ENCODE measurements at regions not wholly inside any gene's neighbourhood (a gene's known extent, or its start where the extent isn't known, plus 50 kb on each side); places are given as distances from the start of the nearest gene placed in this dataset.
"Not testable (repeated sequence)": the region's sequence is repeated elsewhere in the genome, so short reads cannot be mapped to it uniquely, and the experiment has no call there.

- no peaks in the 10 kb centered on the region for H3K36me3 ChIP-seq (ENCODE audit: control insufficient read depth, insufficient read depth, low read length)
- no peaks in the 10 kb centered on the region for H3K27me3 ChIP-seq (replicated peaks; ENCODE audit: control insufficient read depth, insufficient read depth, low read length)
- no peak for TF ChIP-seq CTCF (IDR thresholded peaks at IDR 0.05; ENCODE audit: insufficient read depth, low read length, poor library complexity, severe bottlenecking)
These were observed 225.4 kb upstream of the GLRA2 start for GRCh38 chrX:14303891-14304290.

GRCh38 chrX:14302561-14302960 lies 226.8 kb upstream of the GLRA2 start:
- H3K36me3 ChIP-seq (ENCODE audit: control insufficient read depth, insufficient read depth, low read length); H3K4me3 ChIP-seq (replicated peaks; ENCODE audit: low read depth, low read length); DNase-seq (ENCODE audit: extremely low read depth, insufficient read length); H3K27me3 ChIP-seq (replicated peaks; ENCODE audit: control insufficient read depth, insufficient read depth, low read length): not testable (repeated sequence)

More at GRCh38 chrX:14303891-14304290, 225.4 kb upstream of the GLRA2 start:
- H3K4me3 ChIP-seq (replicated peaks; ENCODE audit: low read depth, low read length) = no peak overlapping the region
- DNase-seq (ENCODE audit: extremely low read depth, insufficient read length) = no peak

- no peak for DNase-seq (ENCODE audit: extremely low read depth, insufficient read length)
- H3K4me3 ChIP-seq (replicated peaks; ENCODE audit: low read depth, low read length) = no peak overlapping the region
- H3K36me3 ChIP-seq (ENCODE audit: control insufficient read depth, insufficient read depth, low read length) = no peaks in the 10 kb centered on the region
- no peak for TF ChIP-seq CTCF (IDR thresholded peaks at IDR 0.05; ENCODE audit: insufficient read depth, low read length, poor library complexity, severe bottlenecking)
- H3K27me3 ChIP-seq (replicated peaks; ENCODE audit: control insufficient read depth, insufficient read depth, low read length) = no peaks in the 10 kb centered on the region
These were observed 229.0 kb upstream of the GLRA2 start for GRCh38 chrX:14300376-14300775.

- TF ChIP-seq CTCF (IDR thresholded peaks at IDR 0.05; ENCODE audit: insufficient read depth, low read length, poor library complexity, severe bottlenecking) = no peak
- H3K4me3 ChIP-seq (replicated peaks; ENCODE audit: low read depth, low read length) = no peak overlapping the region
- DNase-seq (ENCODE audit: extremely low read depth, insufficient read length) = no peak
These were observed 233.9 kb upstream of the GLRA2 start for GRCh38 chrX:14295426-14295825.

GRCh38 chrX:14291666-14292500 lies 237.5 kb upstream of the GLRA2 start:
- DNase-seq (ENCODE audit: extremely low read depth, insufficient read length) = no peak
- no peak for TF ChIP-seq CTCF (IDR thresholded peaks at IDR 0.05; ENCODE audit: insufficient read depth, low read length, poor library complexity, severe bottlenecking)
- H3K4me3 ChIP-seq (replicated peaks; ENCODE audit: low read depth, low read length) = no peak overlapping the region
- H3K36me3 ChIP-seq (ENCODE audit: control insufficient read depth, insufficient read depth, low read length) = no peaks in the 10 kb centered on the region
- H3K27me3 ChIP-seq (replicated peaks; ENCODE audit: control insufficient read depth, insufficient read depth, low read length) = no peaks in the 10 kb centered on the region

More at GRCh38 chrX:14295426-14295825, 233.9 kb upstream of the GLRA2 start:
- no peaks in the 10 kb centered on the region for H3K36me3 ChIP-seq (ENCODE audit: control insufficient read depth, insufficient read depth, low read length)
- H3K27me3 ChIP-seq (replicated peaks; ENCODE audit: control insufficient read depth, insufficient read depth, low read length) = no peaks in the 10 kb centered on the region

GRCh38 chrX:14290335-14290734 lies 239.0 kb upstream of the GLRA2 start:
- no peak for DNase-seq (ENCODE audit: extremely low read depth, insufficient read length)
- no peak overlapping the region for H3K4me3 ChIP-seq (replicated peaks; ENCODE audit: low read depth, low read length)
- H3K36me3 ChIP-seq (ENCODE audit: control insufficient read depth, insufficient read depth, low read length) = no peaks in the 10 kb centered on the region
- no peak for TF ChIP-seq CTCF (IDR thresholded peaks at IDR 0.05; ENCODE audit: insufficient read depth, low read length, poor library complexity, severe bottlenecking)
- H3K27me3 ChIP-seq (replicated peaks; ENCODE audit: control insufficient read depth, insufficient read depth, low read length) = no peaks in the 10 kb centered on the region
